Panc1 (cell line): ENCODE measurements at regions not wholly inside any gene's neighbourhood (a gene's known extent, or its start where the extent isn't known, plus 50 kb on each side); places are given as distances from the start of the nearest gene placed in this dataset.

Source experiments
- CTCF ChIP-seq: fragments of 450-650 bp; IDR thresholded peaks from 2 replicates; pipeline ENCODE4 v1.5.1; 2017; ENCODE audit warnings: mild to moderate bottlenecking
- REST ChIP-seq, 2 experiments: IDR thresholded peaks; 2 replicates each; pipeline ENCODE4 v1.6.1; 2011 to 2012; ENCODE audit warnings: low read depth in 2 of 2, control low read depth in 1 of 2, low read length in 1 of 2, mild to moderate bottlenecking in 1 of 2, moderate library complexity in 1 of 2; ENCODE audit not compliant: insufficient read depth in 1 of 2
- TCF7L2 ChIP-seq: IDR thresholded peaks from 2 replicates; pipeline ENCODE4 v1.6.1; 2011; ENCODE audit warnings: mild to moderate bottlenecking, low read depth, low read length, inconsistent platforms

- TF ChIP-seq CTCF (no peak), TCF7L2 (no peak), REST (IDR thresholded peaks at IDR 0.05; ENCODE audit: insufficient read depth in 1 of 2, low read depth in 2 of 2, low read length in 1 of 2) (no peak)
Observed at GRCh38 chr5:29077451-29077850, 2039.1 kb upstream of the CDH9 start.
